ENCODE measurements at regions not wholly inside any gene's neighbourhood (a gene's known extent, or its start where the extent isn't known, plus 50 kb on each side); places are given as distances from the start of the nearest gene placed in this dataset.

DNA sequence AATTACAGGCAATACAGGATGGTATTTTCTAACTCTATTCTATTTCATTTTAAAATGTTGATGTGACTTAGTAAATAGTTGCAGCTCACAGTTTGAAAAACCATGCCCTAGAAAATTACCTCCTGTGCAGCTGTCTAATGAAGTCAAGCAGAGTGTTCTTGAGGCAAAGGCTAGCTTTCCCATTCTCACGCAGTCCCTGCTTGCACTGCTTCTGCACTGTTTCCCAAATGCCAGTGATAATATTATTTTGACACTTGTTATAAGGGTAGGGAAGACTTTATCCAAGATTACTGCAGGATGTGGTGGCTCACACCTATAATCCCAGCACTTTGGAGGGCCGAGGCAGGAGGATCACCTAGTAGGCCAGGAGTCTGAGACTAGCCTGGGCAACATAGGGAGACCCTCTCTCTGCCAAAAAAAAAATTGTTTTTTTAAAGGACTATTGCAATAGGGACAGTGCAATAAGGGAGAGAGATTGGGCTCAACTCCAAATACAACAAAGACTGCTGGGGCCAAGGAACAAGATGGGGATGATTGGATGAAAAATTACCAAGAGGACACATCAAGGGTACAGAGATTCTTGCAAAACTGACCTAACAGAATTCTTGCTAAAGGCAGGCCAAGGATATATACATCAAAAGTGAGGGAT, 196.1 kb downstream of the LY86 start:
- Histone ChIP-seq H3K27ac (ENCODE audit: low read depth, low read length, severe bottlenecking) (no peak overlapping the region), H3K9me3 (ENCODE audit: control insufficient read depth, low read length) (no peaks in the 10 kb centered on the region), H3K4me3 (ENCODE audit: extremely low read depth, insufficient read depth, low read length, poor library complexity, severe bottlenecking) (no peak overlapping the region), H3K36me3 (ENCODE audit: control insufficient read depth, insufficient read depth, low read length) (no peaks in the 10 kb centered on the region), H3K4me1 (ENCODE audit: control insufficient read depth, insufficient read depth, low read length, poor library complexity, severe bottlenecking) (peaks cover 12% of the 10 kb centered on the region)
- 94% methylated on average over 2 of the region's 2 CpGs; no CpG with 5 or more reads in 1 of the 2 experiments for WGBS, 2 experiments (ENCODE audit: insufficient coverage in 2 of 2)

DNA sequence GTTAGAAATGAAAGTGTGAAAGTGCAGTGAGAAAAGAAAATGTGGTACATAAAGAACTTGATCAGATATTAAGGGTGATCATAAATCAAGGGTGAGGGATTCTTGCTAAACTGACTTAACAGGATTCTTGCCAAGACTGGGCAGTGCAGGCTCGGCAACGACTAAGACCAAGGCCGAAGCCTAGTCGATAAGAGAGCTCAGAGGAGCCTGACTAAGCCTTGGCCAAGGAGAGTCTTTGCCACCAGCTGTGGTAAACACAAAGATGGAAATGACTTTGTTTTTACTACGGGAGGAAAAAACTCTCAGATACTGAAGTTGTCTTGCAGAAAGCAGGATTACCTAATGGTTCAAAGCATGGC, 196.6 kb downstream of the LY86 start:
- Histone ChIP-seq H3K36me3 (ENCODE audit: control insufficient read depth, insufficient read depth, low read length) (no peaks in the 10 kb centered on the region), H3K4me3 (ENCODE audit: extremely low read depth, insufficient read depth, low read length, poor library complexity, severe bottlenecking) (no peak overlapping the region), H3K4me1 (ENCODE audit: control insufficient read depth, insufficient read depth, low read length, poor library complexity, severe bottlenecking) (peaks cover 12% of the 10 kb centered on the region), H3K9me3 (ENCODE audit: control insufficient read depth, low read length) (no peaks in the 10 kb centered on the region), H3K27ac (ENCODE audit: low read depth, low read length, severe bottlenecking) (no peak overlapping the region)
- WGBS, 2 experiments (ENCODE audit: insufficient coverage in 2 of 2) = 95 to 100% methylated on average over 4 to 5 of the region's 5 CpGs

GRCh38 chr6:6788394-6789032, 200.0 kb downstream of the LY86 start:
- Histone ChIP-seq H3K4me3 (ENCODE audit: extremely low read depth, insufficient read depth, low read length, poor library complexity, severe bottlenecking) (no peak overlapping the region), H3K4me1 (ENCODE audit: control insufficient read depth, insufficient read depth, low read length, poor library complexity, severe bottlenecking) (peaks cover 6% of the 10 kb centered on the region), H3K27ac (ENCODE audit: low read depth, low read length, severe bottlenecking) (no peak overlapping the region), H3K36me3 (ENCODE audit: control insufficient read depth, insufficient read depth, low read length) (no peaks in the 10 kb centered on the region), H3K9me3 (ENCODE audit: control insufficient read depth, low read length) (no peaks in the 10 kb centered on the region)
- 83 to 100% methylated on average over 1 to 2 of the region's 4 CpGs for WGBS, 2 experiments (ENCODE audit: insufficient coverage in 2 of 2)

DNA sequence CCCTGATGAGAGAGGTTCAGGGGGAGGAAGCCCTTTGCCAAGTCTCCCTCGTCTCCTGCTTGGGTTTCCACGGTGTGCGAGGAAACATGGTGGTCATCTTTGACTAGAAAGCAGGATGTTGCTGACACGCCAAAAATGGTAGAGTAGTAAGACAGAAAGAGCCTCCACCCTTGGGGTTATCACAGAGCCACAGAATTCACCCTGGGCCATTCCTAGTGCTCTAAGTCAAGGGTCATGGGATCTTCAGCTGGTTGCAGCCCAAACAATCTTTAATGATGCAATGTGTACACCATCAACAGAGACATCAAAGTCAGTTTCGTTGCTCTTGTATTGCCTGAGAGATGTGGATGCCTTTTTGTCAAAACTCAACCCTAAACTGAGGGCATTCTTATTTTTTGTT, 201.9 kb downstream of the LY86 start:
- Histone ChIP-seq H3K27ac (ENCODE audit: low read depth, low read length, severe bottlenecking) (no peak overlapping the region), H3K9me3 (ENCODE audit: control insufficient read depth, low read length) (no peaks in the 10 kb centered on the region), H3K4me3 (ENCODE audit: extremely low read depth, insufficient read depth, low read length, poor library complexity, severe bottlenecking) (no peak overlapping the region), H3K4me1 (ENCODE audit: control insufficient read depth, insufficient read depth, low read length, poor library complexity, severe bottlenecking) (no peaks in the 10 kb centered on the region), H3K36me3 (ENCODE audit: control insufficient read depth, insufficient read depth, low read length) (no peaks in the 10 kb centered on the region)
- WGBS, 2 experiments (ENCODE audit: insufficient coverage in 2 of 2) = 92 to 93% methylated on average over 4 to 5 of the region's 5 CpGs

DNA sequence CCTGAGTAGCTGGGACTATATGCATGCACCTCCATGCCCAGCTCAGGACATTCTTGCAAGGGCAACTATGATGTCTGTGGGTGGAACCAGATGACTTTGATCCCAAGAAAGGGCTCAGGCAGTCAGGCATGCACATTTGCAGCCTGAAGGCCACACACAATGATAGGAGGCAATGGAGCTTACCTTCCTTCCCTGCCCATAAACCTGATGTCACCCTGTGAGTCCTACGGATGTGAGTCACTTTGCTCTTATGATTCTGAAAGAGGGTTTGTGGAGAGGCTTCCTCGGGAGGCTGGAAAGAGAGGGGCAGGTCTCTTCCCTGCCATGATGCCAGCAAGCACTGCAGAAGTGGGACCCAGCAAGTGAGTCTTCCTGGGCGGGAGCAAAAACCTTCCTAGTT, 202.4 kb downstream of the LY86 start:
- no peak overlapping the region for H3K27ac ChIP-seq (ENCODE audit: low read depth, low read length, severe bottlenecking)
- no peaks in the 10 kb centered on the region for H3K4me1 ChIP-seq (ENCODE audit: control insufficient read depth, insufficient read depth, low read length, poor library complexity, severe bottlenecking)
- H3K4me3 ChIP-seq (ENCODE audit: extremely low read depth, insufficient read depth, low read length, poor library complexity, severe bottlenecking) = no peak overlapping the region
- no peaks in the 10 kb centered on the region for H3K9me3 ChIP-seq (ENCODE audit: control insufficient read depth, low read length)
- H3K36me3 ChIP-seq (ENCODE audit: control insufficient read depth, insufficient read depth, low read length) = no peaks in the 10 kb centered on the region
- 57 to 68% methylated on average over 1 to 2 of the region's 3 CpGs for WGBS, 2 experiments (ENCODE audit: insufficient coverage in 2 of 2)

GRCh38 chr6:6793388-6794250, 205.1 kb downstream of the LY86 start:
- H3K9me3 ChIP-seq (ENCODE audit: control insufficient read depth, low read length) = no peaks in the 10 kb centered on the region
- H3K4me3 ChIP-seq (ENCODE audit: extremely low read depth, insufficient read depth, low read length, poor library complexity, severe bottlenecking) = no peak overlapping the region
- H3K27ac ChIP-seq (ENCODE audit: low read depth, low read length, severe bottlenecking) = no peak overlapping the region
- H3K36me3 ChIP-seq (ENCODE audit: control insufficient read depth, insufficient read depth, low read length) = no peaks in the 10 kb centered on the region
- 96% methylated on average over 3 to 5 of the region's 9 CpGs for WGBS, 2 experiments (ENCODE audit: insufficient coverage in 2 of 2)
- no peaks in the 10 kb centered on the region for H3K4me1 ChIP-seq (ENCODE audit: control insufficient read depth, insufficient read depth, low read length, poor library complexity, severe bottlenecking)

GRCh38 chr6:6795393-6795792, 206.9 kb downstream of the LY86 start:
- no peak overlapping the region for H3K4me3 ChIP-seq (ENCODE audit: extremely low read depth, insufficient read depth, low read length, poor library complexity, severe bottlenecking)
- no peaks in the 10 kb centered on the region for H3K4me1 ChIP-seq (ENCODE audit: control insufficient read depth, insufficient read depth, low read length, poor library complexity, severe bottlenecking)
- 84 to 96% methylated on average over 2 to 3 of the region's 4 CpGs for WGBS, 2 experiments (ENCODE audit: insufficient coverage in 2 of 2)
- no peaks in the 10 kb centered on the region for H3K36me3 ChIP-seq (ENCODE audit: control insufficient read depth, insufficient read depth, low read length)
- H3K27ac ChIP-seq (ENCODE audit: low read depth, low read length, severe bottlenecking) = no peak overlapping the region
- H3K9me3 ChIP-seq (ENCODE audit: control insufficient read depth, low read length) = no peaks in the 10 kb centered on the region

GRCh38 chr6:6796818-6797217, 208.3 kb downstream of the LY86 start:
- H3K4me3 ChIP-seq (ENCODE audit: extremely low read depth, insufficient read depth, low read length, poor library complexity, severe bottlenecking) = no peak overlapping the region
- H3K36me3 ChIP-seq (ENCODE audit: control insufficient read depth, insufficient read depth, low read length) = no peaks in the 10 kb centered on the region
- no peaks in the 10 kb centered on the region for H3K9me3 ChIP-seq (ENCODE audit: control insufficient read depth, low read length)
- H3K4me1 ChIP-seq (ENCODE audit: control insufficient read depth, insufficient read depth, low read length, poor library complexity, severe bottlenecking) = peaks cover 3% of the 10 kb centered on the region
- WGBS, 2 experiments (ENCODE audit: insufficient coverage in 2 of 2) = 83 to 96% methylated on average over 10 to 11 of the region's 11 CpGs
- H3K27ac ChIP-seq (ENCODE audit: low read depth, low read length, severe bottlenecking) = no peak overlapping the region

- 69 to 92% methylated on average over 3 to 4 of the region's 5 CpGs for WGBS, 2 experiments (ENCODE audit: insufficient coverage in 2 of 2)
- no peak overlapping the region for H3K27ac ChIP-seq (ENCODE audit: low read depth, low read length, severe bottlenecking)
- no peaks in the 10 kb centered on the region for H3K36me3 ChIP-seq (ENCODE audit: control insufficient read depth, insufficient read depth, low read length)
- no peak overlapping the region for H3K4me3 ChIP-seq (ENCODE audit: extremely low read depth, insufficient read depth, low read length, poor library complexity, severe bottlenecking)
- H3K4me1 ChIP-seq (ENCODE audit: control insufficient read depth, insufficient read depth, low read length, poor library complexity, severe bottlenecking) = peaks cover 3% of the 10 kb centered on the region
- no peaks in the 10 kb centered on the region for H3K9me3 ChIP-seq (ENCODE audit: control insufficient read depth, low read length)
Measured at GRCh38 chr6:6798448-6798860, 209.9 kb downstream of the LY86 start.

DNA sequence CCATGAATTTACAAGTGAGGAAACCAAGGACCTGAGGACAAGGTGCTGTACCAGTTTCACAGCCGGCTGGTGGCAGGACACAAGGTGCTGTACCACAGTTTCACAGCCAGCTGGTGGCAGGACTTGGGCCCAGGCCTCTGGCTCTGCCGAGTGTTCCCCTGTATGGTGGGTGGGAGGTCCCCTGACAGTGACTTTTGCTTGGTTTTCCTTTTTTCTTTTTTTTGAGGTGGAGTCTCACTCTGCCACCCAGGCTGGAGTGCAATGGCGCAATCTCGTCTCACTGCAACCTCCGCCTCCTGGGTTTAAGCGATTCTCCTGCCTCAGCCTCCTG, 212.4 kb downstream of the LY86 start:
- Histone ChIP-seq H3K27ac (ENCODE audit: low read depth, low read length, severe bottlenecking) (no peak overlapping the region), H3K4me1 (ENCODE audit: control insufficient read depth, insufficient read depth, low read length, poor library complexity, severe bottlenecking) (peaks cover 3% of the 10 kb centered on the region), H3K4me3 (ENCODE audit: extremely low read depth, insufficient read depth, low read length, poor library complexity, severe bottlenecking) (no peak overlapping the region), H3K9me3 (ENCODE audit: control insufficient read depth, low read length) (no peaks in the 10 kb centered on the region), H3K36me3 (ENCODE audit: control insufficient read depth, insufficient read depth, low read length) (no peaks in the 10 kb centered on the region)
- WGBS, 2 experiments (ENCODE audit: insufficient coverage in 2 of 2) = 83 to 96% methylated on average over 2 to 6 of the region's 6 CpGs

Measured in mesodermal cell (in vitro differentiated cells).